ENCODE measurements at regions not wholly inside any gene's neighbourhood (a gene's known extent, or its start where the extent isn't known, plus 50 kb on each side); places are given as distances from the start of the nearest gene placed in this dataset.

DNA sequence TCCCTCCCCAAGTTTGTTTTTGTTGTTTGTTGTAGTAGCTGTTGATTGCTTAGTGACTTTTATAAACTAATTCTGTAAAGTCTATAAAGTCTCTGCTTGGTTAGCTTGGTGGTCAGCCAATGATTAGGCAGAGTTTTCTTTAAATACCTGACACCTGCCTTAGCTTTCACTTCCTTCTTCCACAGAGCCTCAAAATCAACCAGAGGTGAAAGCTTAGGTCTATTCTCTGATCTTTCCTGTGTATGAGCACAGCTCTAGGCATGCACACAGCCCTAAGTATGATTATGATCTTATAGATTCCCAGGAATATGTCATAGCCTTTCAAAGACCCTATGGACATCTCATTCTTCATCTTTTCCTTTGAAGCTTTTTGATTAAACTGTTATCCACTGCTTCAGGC is 514.7 kb downstream of the AACS start:
- ATAC-seq (no peak), DNase-seq (no peak)
- H3K9me3 ChIP-seq: no peaks in the 10 kb centered on the region
- H3K36me3 ChIP-seq: no peaks in the 10 kb centered on the region
- H3K27ac ChIP-seq: no peak overlapping the region
- no peaks in the 10 kb centered on the region for H3K4me1 ChIP-seq
- intact Hi-C loops (cut with DNase I): no loop called here
- TF ChIP-seq, protein P1, sequence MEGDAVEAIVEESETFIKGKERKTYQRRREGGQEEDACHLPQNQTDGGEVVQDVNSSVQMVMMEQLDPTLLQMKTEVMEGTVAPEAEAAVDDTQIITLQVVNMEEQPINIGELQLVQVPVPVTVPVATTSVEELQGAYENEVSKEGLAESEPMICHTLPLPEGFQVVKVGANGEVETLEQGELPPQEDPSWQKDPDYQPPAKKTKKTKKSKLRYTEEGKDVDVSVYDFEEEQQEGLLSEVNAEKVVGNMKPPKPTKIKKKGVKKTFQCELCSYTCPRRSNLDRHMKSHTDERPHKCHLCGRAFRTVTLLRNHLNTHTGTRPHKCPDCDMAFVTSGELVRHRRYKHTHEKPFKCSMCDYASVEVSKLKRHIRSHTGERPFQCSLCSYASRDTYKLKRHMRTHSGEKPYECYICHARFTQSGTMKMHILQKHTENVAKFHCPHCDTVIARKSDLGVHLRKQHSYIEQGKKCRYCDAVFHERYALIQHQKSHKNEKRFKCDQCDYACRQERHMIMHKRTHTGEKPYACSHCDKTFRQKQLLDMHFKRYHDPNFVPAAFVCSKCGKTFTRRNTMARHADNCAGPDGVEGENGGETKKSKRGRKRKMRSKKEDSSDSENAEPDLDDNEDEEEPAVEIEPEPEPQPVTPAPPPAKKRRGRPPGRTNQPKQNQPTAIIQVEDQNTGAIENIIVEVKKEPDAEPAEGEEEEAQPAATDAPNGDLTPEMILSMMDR (IDR thresholded peaks at IDR 0.05): no peak
- TF ChIP-seq POLR2A (IDR thresholded peaks at IDR 0.05): no peak
- H3K4me3 ChIP-seq: no peak overlapping the region
- no peaks in the 10 kb centered on the region for H3K27me3 ChIP-seq

DNA sequence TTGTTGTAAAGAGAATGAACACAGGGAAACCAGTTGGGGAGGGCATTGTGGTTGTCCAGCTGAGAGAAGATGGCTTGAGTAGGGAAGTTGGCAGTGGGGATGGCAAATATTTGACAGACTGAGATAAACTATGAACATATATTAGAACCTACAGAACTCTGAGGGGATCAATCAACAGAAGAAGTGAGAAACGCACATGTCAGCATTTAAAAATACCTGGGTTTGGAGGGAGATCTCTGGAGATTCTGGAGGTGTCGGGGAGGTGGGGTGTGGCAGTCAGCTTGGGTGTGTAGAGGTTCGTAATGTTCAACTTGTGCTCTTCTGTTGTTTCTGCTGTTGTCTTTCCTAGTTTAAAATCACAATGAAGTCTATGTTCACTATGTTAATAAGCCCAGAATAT is 517.8 kb downstream of the AACS start:
- Histone ChIP-seq H3K27ac (no peak overlapping the region), H3K4me3 (no peak overlapping the region), H3K4me1 (no peaks in the 10 kb centered on the region), H3K27me3 (no peaks in the 10 kb centered on the region), H3K9me3 (no peaks in the 10 kb centered on the region), H3K36me3 (no peaks in the 10 kb centered on the region)
- DNase-seq: no peak
- intact Hi-C loops (cut with DNase I): no loop called here
- no peak for ATAC-seq
- no peak for TF ChIP-seq POLR2A (IDR thresholded peaks at IDR 0.05)
- TF ChIP-seq, protein P1 (IDR thresholded peaks at IDR 0.05): no peak
- 41% methylated on average over 3 of the region's 3 CpGs for WGBS (ENCODE audit: insufficient coverage, low coverage, low lambda C conversion rate, missing lambda C conversion rate)

DNA sequence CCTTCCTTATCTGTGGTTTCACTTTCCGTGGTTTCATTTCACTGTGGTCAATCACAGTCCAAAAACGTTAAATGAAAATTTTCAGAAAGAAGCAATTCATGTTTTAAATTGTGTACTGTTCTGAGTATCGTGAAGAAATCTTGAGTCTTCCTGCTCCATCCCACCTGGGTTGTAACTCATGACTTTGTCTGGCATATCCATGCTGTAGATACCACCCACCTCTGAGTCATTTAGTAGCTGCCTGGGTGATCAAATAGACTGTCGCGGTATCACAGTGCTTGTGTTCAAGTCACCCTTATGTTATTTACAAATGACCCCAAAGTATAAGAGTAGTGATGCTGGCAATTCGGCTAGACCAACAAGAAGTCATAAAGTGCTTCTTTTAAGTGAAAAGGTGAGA is 521.2 kb downstream of the AACS start:
- H3K36me3 ChIP-seq: no peaks in the 10 kb centered on the region
- DNase-seq (no peak), ATAC-seq (no peak)
- H3K27me3 ChIP-seq: no peaks in the 10 kb centered on the region
- no peak overlapping the region for H3K27ac ChIP-seq
- no peaks in the 10 kb centered on the region for H3K4me1 ChIP-seq
- H3K4me3 ChIP-seq: no peak overlapping the region
- 60% methylated on average over 6 of the region's 6 CpGs for WGBS (ENCODE audit: insufficient coverage, low coverage, low lambda C conversion rate, missing lambda C conversion rate)
- intact Hi-C loops (cut with DNase I): no loop called here
- H3K9me3 ChIP-seq: no peaks in the 10 kb centered on the region
- TF ChIP-seq POLR2A (IDR thresholded peaks at IDR 0.05): no peak
- TF ChIP-seq, protein P1 (IDR thresholded peaks at IDR 0.05): no peak

DNA sequence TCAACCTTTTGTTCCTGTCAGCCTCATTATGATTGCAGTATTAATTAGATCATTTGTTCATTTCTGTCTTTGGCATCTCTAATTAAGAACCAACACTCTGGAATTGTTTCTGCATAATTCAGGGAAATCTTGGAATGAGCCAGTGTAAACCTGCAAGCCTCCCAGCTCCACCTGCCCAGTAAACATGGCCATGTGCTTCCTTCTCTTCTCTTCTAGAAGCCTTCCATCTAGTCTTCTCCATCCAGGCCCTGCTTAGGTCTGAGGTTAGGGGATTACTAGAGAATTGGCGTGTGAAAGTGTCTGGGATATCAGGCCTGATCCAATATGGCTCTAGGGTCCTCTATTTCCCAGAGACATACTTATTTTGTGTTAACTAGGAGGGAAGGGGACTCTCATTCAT is 528.0 kb downstream of the AACS start:
- H3K4me3 ChIP-seq: no peak overlapping the region
- no peak overlapping the region for H3K27ac ChIP-seq
- no peaks in the 10 kb centered on the region for H3K27me3 ChIP-seq
- no peak for TF ChIP-seq POLR2A (IDR thresholded peaks at IDR 0.05)
- TF ChIP-seq, protein P1 (IDR thresholded peaks at IDR 0.05): no peak
- ATAC-seq (no peak), DNase-seq (no peak)
- WGBS (ENCODE audit: insufficient coverage, low coverage, low lambda C conversion rate, missing lambda C conversion rate): 43% methylated on average over 1 of the region's 1 CpG
- intact Hi-C loops (cut with DNase I): no loop called here
- H3K4me1 ChIP-seq: no peaks in the 10 kb centered on the region
- no peaks in the 10 kb centered on the region for H3K36me3 ChIP-seq
- H3K9me3 ChIP-seq: no peaks in the 10 kb centered on the region

DNA sequence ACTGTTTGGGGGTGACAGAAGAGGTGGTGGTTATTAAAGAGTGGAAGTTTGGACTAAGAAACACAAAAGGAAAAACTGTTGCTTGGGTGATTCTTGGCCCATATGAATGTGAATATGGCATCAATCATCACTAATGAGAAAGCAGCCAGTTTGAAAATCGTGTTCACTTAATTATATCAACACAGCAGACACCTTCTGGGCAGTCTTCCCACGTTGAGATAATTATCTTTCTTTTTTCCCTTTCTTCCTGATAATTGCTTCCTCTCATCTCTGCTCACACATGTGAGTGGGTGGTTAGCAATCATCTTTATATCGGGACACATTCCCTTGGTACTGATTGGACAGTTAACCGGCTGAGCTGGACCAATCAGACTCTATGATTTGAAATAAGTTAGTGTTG is 539.7 kb downstream of the AACS start:
- Histone ChIP-seq H3K4me3 (no peak overlapping the region), H3K27ac (no peak overlapping the region), H3K27me3 (no peaks in the 10 kb centered on the region), H3K36me3 (no peaks in the 10 kb centered on the region), H3K9me3 (no peaks in the 10 kb centered on the region), H3K4me1 (no peaks in the 10 kb centered on the region)
- TF ChIP-seq, protein P1 (IDR thresholded peaks at IDR 0.05): no peak
- no peak for TF ChIP-seq POLR2A (IDR thresholded peaks at IDR 0.05)
- intact Hi-C loops (cut with DNase I): no loop called here
- no peak for DNase-seq
- WGBS (ENCODE audit: insufficient coverage, low coverage, low lambda C conversion rate, missing lambda C conversion rate): 59% methylated on average over 4 of the region's 4 CpGs
- ATAC-seq: no peak
